GM12873 (cell line): ENCODE measurements at regions not wholly inside any gene's neighbourhood (a gene's known extent, or its start where the extent isn't known, plus 50 kb on each side); places are given as distances from the start of the nearest gene placed in this dataset.

ENCODE experiments used
- TF ChIP-seq, protein P1 (sequence below): IDR thresholded peaks from 2 replicates; pipeline ENCODE4 v1.5.1; 2012; ENCODE audit warnings: low read depth, mild to moderate bottlenecking, moderate library complexity, low read length, control low read depth; ENCODE audit not compliant: insufficient read depth; ENCODE audit errors: missing control alignments

DNA sequence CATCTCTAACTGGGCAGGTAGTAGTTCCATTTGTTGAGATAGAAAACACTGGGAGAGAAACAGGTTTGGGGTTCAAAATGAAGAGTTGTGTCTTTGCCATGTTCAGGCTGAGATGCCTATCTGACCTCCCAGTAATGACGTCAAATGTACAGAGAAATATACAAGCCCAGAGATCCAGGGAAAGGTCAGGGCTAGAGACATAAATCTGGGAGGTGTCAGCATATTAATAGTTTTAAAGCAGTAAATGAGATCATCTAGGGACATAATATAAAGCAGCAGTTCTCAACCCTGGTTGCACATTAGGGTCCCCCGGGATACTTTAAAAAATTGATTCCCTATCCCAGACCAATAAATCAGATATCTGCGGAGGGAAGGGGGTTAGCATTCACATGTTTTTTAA lies 501.5 kb downstream of the UQCRFS1 start:
- TF ChIP-seq, protein P1, sequence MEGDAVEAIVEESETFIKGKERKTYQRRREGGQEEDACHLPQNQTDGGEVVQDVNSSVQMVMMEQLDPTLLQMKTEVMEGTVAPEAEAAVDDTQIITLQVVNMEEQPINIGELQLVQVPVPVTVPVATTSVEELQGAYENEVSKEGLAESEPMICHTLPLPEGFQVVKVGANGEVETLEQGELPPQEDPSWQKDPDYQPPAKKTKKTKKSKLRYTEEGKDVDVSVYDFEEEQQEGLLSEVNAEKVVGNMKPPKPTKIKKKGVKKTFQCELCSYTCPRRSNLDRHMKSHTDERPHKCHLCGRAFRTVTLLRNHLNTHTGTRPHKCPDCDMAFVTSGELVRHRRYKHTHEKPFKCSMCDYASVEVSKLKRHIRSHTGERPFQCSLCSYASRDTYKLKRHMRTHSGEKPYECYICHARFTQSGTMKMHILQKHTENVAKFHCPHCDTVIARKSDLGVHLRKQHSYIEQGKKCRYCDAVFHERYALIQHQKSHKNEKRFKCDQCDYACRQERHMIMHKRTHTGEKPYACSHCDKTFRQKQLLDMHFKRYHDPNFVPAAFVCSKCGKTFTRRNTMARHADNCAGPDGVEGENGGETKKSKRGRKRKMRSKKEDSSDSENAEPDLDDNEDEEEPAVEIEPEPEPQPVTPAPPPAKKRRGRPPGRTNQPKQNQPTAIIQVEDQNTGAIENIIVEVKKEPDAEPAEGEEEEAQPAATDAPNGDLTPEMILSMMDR: no peak

DNA sequence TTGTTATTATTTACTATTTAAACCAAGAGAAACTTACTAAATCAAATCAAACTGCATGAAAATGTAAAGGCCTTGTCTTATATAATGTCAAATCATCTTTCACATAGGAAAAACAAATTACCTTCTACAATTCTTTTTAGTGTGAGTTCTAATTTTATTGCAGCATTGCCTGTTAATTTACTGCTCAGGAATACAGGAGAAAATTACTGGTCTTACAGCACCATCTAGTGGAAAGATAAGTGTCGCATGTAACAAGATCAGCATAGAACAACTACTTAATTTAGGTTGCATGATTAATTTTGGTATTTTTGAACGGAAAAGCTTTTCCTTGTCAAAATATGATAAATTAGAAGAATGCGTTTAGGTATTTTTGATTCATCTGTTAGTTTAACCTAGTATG lies 502.7 kb downstream of the UQCRFS1 start:
- TF ChIP-seq, protein P1: peak; percentile 57

DNA sequence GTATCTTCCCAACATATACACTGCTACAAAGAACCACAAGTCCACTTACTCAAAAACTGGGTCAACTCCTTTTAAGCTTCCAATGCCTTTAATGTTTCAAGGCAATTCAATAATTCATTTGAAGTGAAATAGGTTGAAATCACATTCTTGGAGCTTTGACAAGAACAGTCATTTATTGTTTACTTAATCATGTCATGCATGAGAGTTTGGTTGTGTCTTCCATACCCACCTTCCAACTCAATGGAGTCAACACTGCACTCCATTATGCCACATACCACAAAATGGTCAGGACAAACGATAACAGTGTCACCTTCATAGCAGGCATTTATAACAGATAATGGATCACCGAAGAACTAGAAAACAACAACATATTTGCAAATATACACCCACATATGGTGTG lies 506.3 kb downstream of the UQCRFS1 start:
- TF ChIP-seq, protein P1: no peak

DNA sequence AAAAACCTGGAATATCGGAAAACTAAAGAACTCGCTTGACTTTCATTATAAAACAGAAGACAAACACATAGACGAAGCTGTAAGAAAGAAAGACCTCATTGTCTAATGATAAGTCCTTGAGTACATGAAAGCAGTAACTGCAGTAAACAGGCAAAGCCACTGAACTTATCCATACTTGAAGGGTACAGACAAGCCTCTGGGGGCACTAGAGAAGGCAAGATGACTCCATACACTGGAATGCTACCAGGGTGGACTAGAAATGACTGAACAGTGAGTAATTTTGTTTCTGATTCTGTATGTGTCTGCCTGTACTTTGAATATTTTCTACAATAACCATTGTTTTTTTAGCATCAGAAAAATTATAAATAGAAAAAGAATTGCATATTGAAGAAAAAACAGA lies 507.9 kb downstream of the UQCRFS1 start:
- TF ChIP-seq, protein P1: peak; percentile 20

DNA sequence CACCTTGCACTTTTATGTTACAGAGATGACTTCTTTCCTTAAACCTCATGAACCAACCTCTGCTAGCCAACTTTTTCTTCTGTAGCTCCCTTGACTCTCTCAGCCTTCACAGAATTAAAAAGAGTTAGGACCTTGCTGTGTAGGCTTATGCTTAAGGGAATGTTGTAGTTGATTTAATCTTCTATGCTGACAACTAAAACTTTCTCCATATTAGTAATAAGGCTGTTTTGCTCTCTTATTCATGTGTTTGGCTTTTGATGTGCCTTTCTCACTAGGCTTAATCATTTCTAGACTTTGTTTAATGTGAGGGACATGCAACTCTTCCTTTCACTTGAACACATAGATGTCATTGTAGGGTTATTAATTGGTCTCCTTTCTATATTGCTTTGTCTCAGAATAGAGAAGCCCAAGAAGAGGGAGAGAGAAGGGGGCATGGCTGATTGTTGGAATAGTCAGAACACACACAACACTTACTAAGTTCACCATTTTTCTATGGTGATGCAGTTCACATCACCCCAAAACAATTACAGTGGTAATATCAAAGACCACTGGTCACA lies 509.5 kb downstream of the UQCRFS1 start:
- TF ChIP-seq, protein P1: no peak

DNA sequence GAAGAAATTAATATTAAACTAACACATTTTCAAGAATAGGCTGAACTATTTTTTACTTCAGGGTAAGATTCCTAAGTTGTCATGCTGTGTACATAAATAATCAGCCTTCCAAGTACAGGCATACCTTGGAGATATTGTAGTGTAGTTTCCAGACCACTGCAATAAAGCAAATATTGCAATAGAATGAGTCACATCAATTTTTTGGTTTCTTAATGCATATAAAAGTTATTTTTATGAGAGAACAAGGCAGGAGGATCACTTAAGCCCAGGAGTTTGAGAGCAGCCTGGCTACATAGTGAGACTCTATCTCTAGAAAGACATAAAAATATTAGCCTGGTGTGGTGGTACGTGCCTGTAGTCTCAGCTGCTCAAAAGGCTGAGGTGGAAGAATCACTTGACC lies 511.5 kb downstream of the UQCRFS1 start:
- TF ChIP-seq, protein P1: no peak

DNA sequence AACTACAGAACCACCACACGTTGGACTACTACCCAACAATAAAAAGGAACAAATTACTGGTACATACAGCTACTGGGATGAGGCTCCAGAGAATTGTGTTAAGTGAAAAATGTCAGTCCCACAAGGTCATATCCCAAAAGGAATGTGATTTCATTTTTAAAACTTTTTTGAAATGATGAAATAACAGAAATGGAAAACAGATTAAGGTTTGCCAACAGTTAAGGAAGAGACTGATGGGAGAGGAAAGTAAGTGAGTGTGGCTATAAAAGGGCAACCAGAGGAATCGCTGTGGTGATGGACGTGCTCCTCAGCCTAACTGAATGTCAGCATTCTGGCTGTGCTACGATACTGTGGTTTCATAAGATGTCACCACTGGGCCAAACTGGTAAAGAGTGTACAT lies 512.8 kb downstream of the UQCRFS1 start:
- TF ChIP-seq, protein P1: no peak
